Astrocyte (in vitro differentiated cells and primary cell): ENCODE measurements at regions not wholly inside any gene's neighbourhood (a gene's known extent, or its start where the extent isn't known, plus 50 kb on each side); places are given as distances from the start of the nearest gene placed in this dataset.

Source experiments
- DNase-seq: peaks from one replicate; pipeline ENCODE4 v3.0.0-alpha.2; 2010; ENCODE audit warnings: low read depth
- FAIRE-seq: peaks from 2 replicates; lab custom pipeline; 2011; peaks lifted over from hg19 to GRCh38; lab: Jason Lieb, UNC
- H2AFZ ChIP-seq: 2 replicates; pipeline ENCODE4 v1.6.0; 2012; ENCODE audit warnings: low read depth, low read length, inconsistent platforms
- H3K27ac ChIP-seq: 2 replicates; pipeline ENCODE4 v1.5.1; 2011; ENCODE audit warnings: low read depth, low read length, inconsistent platforms
- H3K27me3 ChIP-seq: 2 replicates; pipeline ENCODE4 v1.6.0; 2011; ENCODE audit warnings: low read length, inconsistent platforms; ENCODE audit not compliant: insufficient read depth
- H3K36me3 ChIP-seq: 2 replicates; pipeline ENCODE4 v1.5.1; 2011; ENCODE audit warnings: low read length, inconsistent platforms; ENCODE audit not compliant: insufficient read depth
- H3K4me1 ChIP-seq: 2 replicates; pipeline ENCODE4 v1.5.1; 2011; ENCODE audit warnings: low read length, inconsistent platforms; ENCODE audit not compliant: insufficient read depth
- H3K4me2 ChIP-seq: 2 replicates; pipeline ENCODE4 v1.6.0; 2012; ENCODE audit warnings: low read length, inconsistent platforms
- H3K4me3 ChIP-seq: 2 replicates; pipeline ENCODE4 v1.5.1; 2011; ENCODE audit warnings: low read depth, mild to moderate bottlenecking, low read length, inconsistent platforms; ENCODE audit not compliant: insufficient read depth
- H3K79me2 ChIP-seq: 2 replicates; pipeline ENCODE4 v1.6.0; 2012; ENCODE audit warnings: mild to moderate bottlenecking, low read length, inconsistent platforms; ENCODE audit not compliant: insufficient read depth
- H3K9ac ChIP-seq: 2 replicates; pipeline ENCODE4 v1.6.0; 2012; ENCODE audit warnings: mild to moderate bottlenecking, low read length, inconsistent platforms
- H3K9me3 ChIP-seq: 2 replicates; pipeline ENCODE4 v1.5.1; 2012; ENCODE audit warnings: low read depth, mild to moderate bottlenecking, low read length, inconsistent platforms; ENCODE audit not compliant: insufficient read depth
- H4K20me1 ChIP-seq: 2 replicates; pipeline ENCODE4 v1.6.0; 2012; ENCODE audit warnings: low read length, inconsistent platforms; ENCODE audit not compliant: insufficient read depth
- H3K27ac Mint-ChIP-seq: one replicate; pipeline ENCODE4 v1.8.0; 2021; ENCODE audit warnings: mild to moderate bottlenecking, mixed read lengths; ENCODE audit not compliant: unreplicated experiment
- H3K27me3 Mint-ChIP-seq: one replicate; pipeline ENCODE4 v1.8.0; 2021; ENCODE audit warnings: low read depth, mixed read lengths; ENCODE audit not compliant: unreplicated experiment
- H3K36me3 Mint-ChIP-seq: one replicate; pipeline ENCODE4 v1.8.0; 2021; ENCODE audit warnings: low read depth, mixed read lengths; ENCODE audit not compliant: unreplicated experiment
- H3K4me1 Mint-ChIP-seq: one replicate; pipeline ENCODE4 v1.8.0; 2021; ENCODE audit warnings: low read depth, mixed read lengths; ENCODE audit not compliant: unreplicated experiment
- H3K4me3 Mint-ChIP-seq: one replicate; pipeline ENCODE4 v1.8.0; 2021; ENCODE audit warnings: mild to moderate bottlenecking, moderate library complexity, mixed read lengths; ENCODE audit not compliant: unreplicated experiment
- H3K9me3 Mint-ChIP-seq: one replicate; pipeline ENCODE4 v1.8.0; 2021; ENCODE audit warnings: mild to moderate bottlenecking, mixed read lengths; ENCODE audit not compliant: unreplicated experiment
- EZH2 ChIP-seq: IDR thresholded peaks from 2 replicates; pipeline ENCODE4 v1.6.1; 2012; ENCODE audit warnings: mild to moderate bottlenecking, low read length, inconsistent platforms; ENCODE audit not compliant: insufficient read depth
- TF ChIP-seq, protein P1 (sequence below): IDR thresholded peaks from 2 replicates; pipeline ENCODE4 v1.5.1; 2011; ENCODE audit warnings: low read depth, mild to moderate bottlenecking, inconsistent platforms, low read length, moderate library complexity; ENCODE audit not compliant: insufficient read depth

DNA sequence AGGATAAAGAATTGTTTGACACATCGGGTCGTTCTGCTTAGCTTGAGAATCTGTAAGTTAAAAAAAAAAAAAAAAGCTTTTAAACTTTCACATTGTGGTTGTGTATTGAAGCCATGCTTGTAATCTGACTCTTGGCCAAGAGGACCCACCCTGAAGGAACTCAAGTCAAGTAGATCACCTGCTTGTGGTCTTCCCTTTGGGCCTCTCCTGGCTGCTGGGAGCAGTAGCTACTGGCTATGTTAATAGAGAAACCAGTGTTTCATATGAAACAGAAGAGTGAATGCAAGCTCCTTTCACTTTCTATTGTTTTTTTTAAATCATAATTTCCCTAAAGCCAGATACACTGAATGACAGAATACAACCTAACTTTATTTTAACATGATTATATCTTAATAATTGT lies 402.4 kb upstream of the NDST4 start:
- H2AFZ ChIP-seq = no peak overlapping the region
- DNase-seq (no peak), FAIRE-seq (no peak)
- H3K27ac ChIP-seq = no peak overlapping the region
- H3K27me3 ChIP-seq = no peaks in the 10 kb centered on the region
- H3K36me3 ChIP-seq = no peaks in the 10 kb centered on the region
- no peaks in the 10 kb centered on the region for H3K4me1 ChIP-seq
- no peak overlapping the region for H3K27ac Mint-ChIP-seq
- H3K9ac ChIP-seq = no peak overlapping the region
- TF ChIP-seq, protein P1, sequence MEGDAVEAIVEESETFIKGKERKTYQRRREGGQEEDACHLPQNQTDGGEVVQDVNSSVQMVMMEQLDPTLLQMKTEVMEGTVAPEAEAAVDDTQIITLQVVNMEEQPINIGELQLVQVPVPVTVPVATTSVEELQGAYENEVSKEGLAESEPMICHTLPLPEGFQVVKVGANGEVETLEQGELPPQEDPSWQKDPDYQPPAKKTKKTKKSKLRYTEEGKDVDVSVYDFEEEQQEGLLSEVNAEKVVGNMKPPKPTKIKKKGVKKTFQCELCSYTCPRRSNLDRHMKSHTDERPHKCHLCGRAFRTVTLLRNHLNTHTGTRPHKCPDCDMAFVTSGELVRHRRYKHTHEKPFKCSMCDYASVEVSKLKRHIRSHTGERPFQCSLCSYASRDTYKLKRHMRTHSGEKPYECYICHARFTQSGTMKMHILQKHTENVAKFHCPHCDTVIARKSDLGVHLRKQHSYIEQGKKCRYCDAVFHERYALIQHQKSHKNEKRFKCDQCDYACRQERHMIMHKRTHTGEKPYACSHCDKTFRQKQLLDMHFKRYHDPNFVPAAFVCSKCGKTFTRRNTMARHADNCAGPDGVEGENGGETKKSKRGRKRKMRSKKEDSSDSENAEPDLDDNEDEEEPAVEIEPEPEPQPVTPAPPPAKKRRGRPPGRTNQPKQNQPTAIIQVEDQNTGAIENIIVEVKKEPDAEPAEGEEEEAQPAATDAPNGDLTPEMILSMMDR = no peak
- H3K9me3 Mint-ChIP-seq = peaks cover 3% of the 10 kb centered on the region
- no peaks in the 10 kb centered on the region for H3K9me3 ChIP-seq
- no peaks in the 10 kb centered on the region for H3K79me2 ChIP-seq
- no peak overlapping the region for H3K4me2 ChIP-seq
- H3K4me3 Mint-ChIP-seq = no peak overlapping the region
- no peaks in the 10 kb centered on the region for H3K27me3 Mint-ChIP-seq
- H3K4me1 Mint-ChIP-seq = no peaks in the 10 kb centered on the region
- H3K36me3 Mint-ChIP-seq = no peaks in the 10 kb centered on the region
- no peaks in the 10 kb centered on the region for H4K20me1 ChIP-seq
- H3K4me3 ChIP-seq = no peak overlapping the region

DNA sequence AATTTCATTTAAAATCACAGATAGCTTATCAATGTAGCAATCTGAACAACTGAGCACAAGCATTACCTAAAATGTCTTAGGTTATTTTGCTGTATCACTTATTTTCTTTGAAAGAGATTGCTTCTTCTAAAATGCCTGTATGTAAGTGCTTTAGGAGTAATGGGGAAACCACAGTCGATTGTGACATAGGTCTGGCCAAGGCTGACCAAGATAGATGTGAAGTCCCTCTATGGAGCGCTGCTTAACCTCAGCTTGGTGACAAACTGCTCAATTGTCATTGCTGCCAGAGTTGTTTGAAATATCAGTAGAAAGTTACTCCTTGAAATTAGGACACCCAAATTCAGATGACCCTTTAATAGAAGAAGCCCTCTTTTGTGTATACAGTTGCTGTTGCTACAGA lies 401.9 kb upstream of the NDST4 start:
- no peak overlapping the region for H2AFZ ChIP-seq
- H3K4me1 Mint-ChIP-seq = no peaks in the 10 kb centered on the region
- H3K9me3 Mint-ChIP-seq = peaks cover 2% of the 10 kb centered on the region
- H3K36me3 Mint-ChIP-seq = no peaks in the 10 kb centered on the region
- H3K27me3 ChIP-seq = no peaks in the 10 kb centered on the region
- H3K79me2 ChIP-seq = no peaks in the 10 kb centered on the region
- H3K4me3 Mint-ChIP-seq = no peak overlapping the region
- H3K4me2 ChIP-seq = no peak overlapping the region
- H3K9me3 ChIP-seq = no peaks in the 10 kb centered on the region
- no peaks in the 10 kb centered on the region for H3K4me1 ChIP-seq
- no peak overlapping the region for H3K27ac ChIP-seq
- DNase-seq = no peak
- no peak overlapping the region for H3K9ac ChIP-seq
- TF ChIP-seq, protein P1 = no peak
- no peak for TF ChIP-seq EZH2
- no peak for FAIRE-seq
- H3K27me3 Mint-ChIP-seq = no peaks in the 10 kb centered on the region
- H3K36me3 ChIP-seq = no peaks in the 10 kb centered on the region
- H3K27ac Mint-ChIP-seq = no peak overlapping the region
- no peak overlapping the region for H3K4me3 ChIP-seq
- no peaks in the 10 kb centered on the region for H4K20me1 ChIP-seq

GRCh38 chr4:115514675-115515074 lies 401.3 kb upstream of the NDST4 start:
- Histone ChIP-seq H3K9me3 (no peaks in the 10 kb centered on the region), H2AFZ (no peak overlapping the region), H4K20me1 (no peaks in the 10 kb centered on the region), H3K4me1 (no peaks in the 10 kb centered on the region), H3K27ac (no peak overlapping the region), H3K79me2 (no peaks in the 10 kb centered on the region), H3K36me3 (no peaks in the 10 kb centered on the region), H3K4me2 (no peak overlapping the region), H3K27me3 (no peaks in the 10 kb centered on the region), H3K9ac (no peak overlapping the region), H3K4me3 (no peak overlapping the region)
- Mint-ChIP-seq H3K36me3 (no peaks in the 10 kb centered on the region), H3K4me1 (no peaks in the 10 kb centered on the region), H3K9me3 (peaks cover 2% of the 10 kb centered on the region), H3K4me3 (no peak overlapping the region), H3K27me3 (no peaks in the 10 kb centered on the region), H3K27ac (no peak overlapping the region)
- no peak for FAIRE-seq
- no peak for TF ChIP-seq EZH2
- TF ChIP-seq, protein P1 = no peak
- no peak for DNase-seq
